ENCODE measurements at regions not wholly inside any gene's neighbourhood (a gene's known extent, or its start where the extent isn't known, plus 50 kb on each side); places are given as distances from the start of the nearest gene placed in this dataset.

DNA sequence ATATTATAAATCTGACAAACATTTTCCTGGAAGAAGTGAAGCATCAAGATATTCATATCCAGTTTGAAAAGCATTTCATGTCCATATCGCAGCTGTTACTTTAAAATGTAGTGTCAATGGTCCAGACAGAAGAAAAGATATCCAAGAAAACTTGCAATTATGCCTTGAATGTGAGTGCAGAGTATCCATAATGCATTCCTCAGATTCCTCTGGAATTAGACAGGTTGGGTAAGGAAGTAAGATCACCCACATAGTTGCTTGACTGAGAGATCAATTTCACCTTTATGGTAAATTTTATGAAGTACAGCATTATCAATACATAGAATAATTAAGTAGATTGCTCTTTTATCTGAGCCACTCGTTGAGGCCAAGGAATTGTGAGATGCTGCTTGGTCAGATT is 327.0 kb upstream of the SLITRK5 start:
- no peak for DNase-seq (ENCODE audit: low spot score)

DNA sequence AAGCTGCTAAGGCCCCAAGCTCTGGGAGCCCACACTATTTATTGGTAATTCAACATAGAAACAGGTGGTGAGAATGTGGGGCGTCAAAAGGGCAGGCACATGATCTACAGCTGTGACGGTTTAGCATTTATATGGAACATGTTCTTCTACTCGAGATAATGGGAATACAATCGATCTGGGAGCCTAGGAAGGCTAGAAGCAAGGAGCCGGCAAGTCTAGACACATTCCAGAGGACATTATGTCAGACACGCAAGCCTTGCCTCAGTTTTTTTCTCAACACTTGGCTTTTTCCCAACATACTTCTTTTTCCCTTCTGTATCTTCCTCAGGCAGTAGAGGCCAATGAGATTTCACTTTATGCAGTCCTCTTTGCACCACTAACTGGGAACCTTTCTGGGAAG is 315.7 kb upstream of the SLITRK5 start:
- no peak for DNase-seq (ENCODE audit: low spot score)

DNA sequence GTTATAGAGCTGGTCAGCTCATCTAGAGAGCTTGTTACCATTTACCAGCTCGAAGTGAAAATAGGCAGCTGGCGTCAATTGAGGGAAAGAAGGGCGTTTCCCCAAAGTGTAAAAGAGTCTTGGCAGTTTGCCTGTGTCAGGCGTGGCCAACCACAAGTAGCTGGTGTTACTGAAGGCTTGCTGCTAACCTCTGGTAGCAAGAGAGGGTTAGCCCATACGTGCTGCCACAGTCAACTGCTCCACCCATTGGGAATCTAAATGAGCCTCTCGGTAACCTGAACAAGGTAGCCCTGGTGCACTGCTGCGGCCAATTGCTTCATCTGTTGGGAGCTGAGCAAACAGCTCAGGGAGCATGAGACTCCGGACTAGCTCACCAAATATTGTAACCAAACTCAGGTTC is 314.9 kb upstream of the SLITRK5 start:
- no peak for DNase-seq (ENCODE audit: low spot score)

DNA sequence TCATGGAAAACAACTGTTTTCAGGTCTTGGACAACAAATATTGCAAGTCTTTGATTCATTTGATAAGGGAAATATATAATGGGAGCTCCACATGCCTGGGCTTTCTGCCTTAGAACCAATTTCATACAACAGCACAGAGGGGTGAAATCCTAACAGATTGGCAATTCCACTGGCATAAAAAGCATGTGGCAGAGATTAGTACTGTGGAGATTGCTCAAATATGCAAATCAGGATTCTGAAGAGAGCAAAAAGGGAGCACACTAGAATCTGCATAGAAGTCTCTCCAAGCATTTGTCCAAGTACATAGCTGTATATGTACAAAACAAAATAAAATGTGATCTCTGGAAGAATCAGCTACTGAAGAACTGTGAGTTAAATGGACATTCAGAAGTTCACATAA is 312.9 kb upstream of the SLITRK5 start:
- no peak for DNase-seq (ENCODE audit: low spot score)

DNA sequence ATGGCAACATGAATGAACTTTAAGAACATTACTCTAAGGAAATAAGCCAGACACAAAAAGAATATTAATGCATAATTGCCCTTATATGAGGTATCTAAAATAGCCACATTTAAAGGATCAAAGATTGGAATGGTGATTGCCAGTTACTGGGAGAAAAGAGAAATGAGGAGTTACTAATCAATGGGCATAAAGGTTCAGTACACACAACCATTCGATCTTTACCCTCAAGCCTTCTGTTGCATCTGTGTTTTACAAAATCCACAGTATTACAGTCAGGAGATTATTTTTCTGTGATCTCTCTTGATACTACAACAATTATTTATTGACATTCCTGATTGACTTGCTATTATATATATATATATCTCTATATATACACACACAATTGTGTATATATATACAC is 310.0 kb upstream of the SLITRK5 start:
- no peak for DNase-seq (ENCODE audit: low spot score)

DNA sequence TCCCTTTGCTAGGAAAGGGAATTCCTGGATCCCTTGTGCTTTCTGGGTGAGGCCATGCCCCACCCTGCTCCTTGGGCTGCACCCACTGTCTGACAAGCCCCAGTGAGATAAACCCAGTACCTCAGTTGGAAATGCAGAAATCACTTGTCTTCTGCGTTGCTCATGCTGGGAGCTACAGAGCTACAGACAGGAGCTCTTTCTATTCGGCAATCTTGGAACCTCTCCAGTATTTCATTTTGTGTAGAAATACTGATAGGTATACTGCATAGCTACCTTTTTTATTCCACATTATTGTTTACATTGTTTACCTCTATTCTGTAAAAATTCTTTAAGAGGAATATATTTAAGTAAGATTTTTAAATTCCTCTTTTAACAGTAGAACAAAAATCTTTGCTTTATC is 302.5 kb upstream of the SLITRK5 start:
- DNase-seq (ENCODE audit: low spot score) = no peak

DNA sequence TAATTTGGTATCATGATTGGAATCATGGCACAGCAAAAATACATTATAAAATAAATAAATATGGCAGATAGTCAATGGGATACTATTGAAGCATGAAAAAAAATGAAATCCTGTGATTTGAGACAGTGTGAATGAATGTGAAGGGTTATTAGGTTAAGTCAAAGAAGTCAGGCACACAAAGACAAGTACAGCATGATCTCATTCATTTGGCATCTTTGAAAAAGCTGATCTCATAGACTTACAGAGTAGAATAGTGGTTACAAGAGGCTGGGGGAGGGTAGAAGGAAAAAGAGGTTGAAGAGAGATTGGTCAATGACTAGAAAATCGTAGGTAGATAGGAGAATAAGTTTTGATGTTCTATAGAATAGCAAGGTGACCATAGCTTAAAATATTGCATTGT is 295.1 kb upstream of the SLITRK5 start:
- DNase-seq (ENCODE audit: low spot score) = no peak

DNA sequence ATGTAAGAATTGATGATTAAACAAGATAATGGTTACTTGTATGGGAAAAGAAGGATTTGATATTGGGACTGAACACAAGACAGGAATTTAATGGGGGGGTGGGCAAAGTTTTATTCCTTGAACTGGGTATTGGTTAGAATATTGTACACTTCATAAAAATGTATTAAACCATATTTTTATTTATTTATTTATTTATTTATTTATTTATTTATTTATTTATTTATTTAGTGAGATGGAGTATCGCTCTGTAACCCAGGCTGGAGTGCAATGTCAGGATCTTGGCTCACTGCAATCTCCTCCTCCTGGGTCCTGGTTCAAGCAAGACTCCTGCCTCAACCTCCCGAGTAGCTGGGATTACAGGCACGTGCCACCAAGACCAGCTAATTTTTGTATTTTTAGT is 287.1 kb upstream of the SLITRK5 start:
- DNase-seq (ENCODE audit: low spot score) = no peak

DNA sequence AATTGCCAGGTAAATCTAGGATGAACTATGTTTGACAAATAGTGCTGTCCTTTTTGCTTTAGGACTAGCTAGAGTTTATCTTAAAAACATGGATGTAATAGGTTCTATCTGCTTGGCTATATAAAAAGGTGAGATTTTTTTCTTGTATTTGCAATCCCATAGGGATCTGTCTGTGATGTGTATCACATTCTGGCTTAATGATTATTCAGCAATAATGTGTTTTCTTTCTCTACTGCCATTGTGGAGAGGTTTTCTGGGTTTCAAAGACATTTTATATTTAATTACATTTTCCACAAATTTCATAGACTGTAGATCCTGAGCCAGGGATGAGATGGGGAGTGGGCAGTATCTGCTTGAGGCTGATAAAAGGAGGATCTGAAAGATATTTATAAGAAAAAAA is 277.8 kb upstream of the SLITRK5 start:
- DNase-seq (ENCODE audit: low spot score) = no peak

DNA sequence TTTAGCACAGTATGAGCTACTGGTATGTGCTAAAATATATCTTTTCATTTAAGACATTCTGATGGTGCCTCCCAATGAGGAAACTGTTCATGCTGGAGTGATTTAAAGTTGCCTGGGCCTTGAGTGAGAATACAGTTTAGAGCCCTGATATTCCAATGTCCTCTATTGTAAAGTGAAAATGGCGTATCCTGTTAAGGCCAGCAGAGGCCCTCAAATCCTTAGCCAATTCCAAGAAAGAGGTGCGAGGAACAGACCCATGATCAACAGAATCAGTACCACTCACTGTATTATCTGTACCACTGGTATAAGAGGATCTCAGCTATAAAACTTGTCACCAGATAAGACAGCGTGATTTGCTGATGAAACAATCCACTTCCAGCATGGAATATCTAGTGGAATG is 273.1 kb upstream of the SLITRK5 start:
- DNase-seq (ENCODE audit: low spot score) = no peak

DNA sequence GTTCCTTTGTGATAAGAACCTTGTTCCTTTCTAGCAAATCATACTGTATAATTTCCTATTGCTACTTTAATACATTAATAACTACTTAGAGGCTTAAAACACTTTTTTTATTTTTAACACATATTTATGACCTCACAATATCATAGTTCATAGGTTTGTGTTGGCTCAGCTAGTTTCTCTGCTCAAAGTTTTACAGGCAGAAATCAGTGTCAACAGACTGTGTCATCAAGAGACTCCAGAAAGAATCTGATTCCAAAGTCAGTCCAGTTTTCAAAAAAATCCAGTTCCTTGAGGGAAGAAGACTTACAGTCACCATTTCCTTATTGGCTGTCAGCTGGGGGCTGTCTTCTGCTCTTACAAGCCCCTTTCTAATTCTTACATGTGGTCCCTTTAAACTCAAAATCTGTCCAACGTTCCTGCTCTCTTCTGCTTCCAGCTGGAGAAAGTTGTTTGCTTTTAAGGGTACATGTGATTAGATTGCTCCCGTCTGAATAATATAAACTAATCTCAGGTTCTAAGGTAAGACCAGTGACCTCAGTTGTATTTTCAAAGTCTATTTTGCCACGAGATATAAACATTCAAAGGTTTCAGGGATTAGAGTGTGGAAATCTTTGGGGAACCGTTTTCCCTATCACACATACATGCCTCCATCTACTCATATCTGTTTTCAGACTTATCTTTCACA is 267.3 kb upstream of the SLITRK5 start:
- DNase-seq (ENCODE audit: low spot score) = no peak

DNA sequence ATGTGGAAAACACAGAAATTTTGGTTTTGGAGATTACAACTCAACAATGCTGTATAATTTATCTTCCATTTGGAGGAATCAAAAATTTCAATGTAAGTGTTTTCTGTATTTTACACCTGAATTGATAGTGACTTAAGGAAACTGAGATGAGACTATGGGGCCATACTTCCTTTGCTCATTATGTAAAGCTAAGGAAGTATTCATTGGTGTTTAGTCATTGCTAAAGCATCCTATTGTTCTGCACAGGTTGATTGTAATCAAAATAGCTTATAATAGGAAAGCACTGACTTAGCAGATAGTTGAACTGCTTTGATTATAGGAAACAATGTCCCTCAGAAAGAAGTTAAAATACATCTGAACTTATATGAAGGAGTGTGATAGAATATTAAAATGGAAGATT is 244.4 kb upstream of the SLITRK5 start:
- DNase-seq (ENCODE audit: low spot score) = no peak

DNA sequence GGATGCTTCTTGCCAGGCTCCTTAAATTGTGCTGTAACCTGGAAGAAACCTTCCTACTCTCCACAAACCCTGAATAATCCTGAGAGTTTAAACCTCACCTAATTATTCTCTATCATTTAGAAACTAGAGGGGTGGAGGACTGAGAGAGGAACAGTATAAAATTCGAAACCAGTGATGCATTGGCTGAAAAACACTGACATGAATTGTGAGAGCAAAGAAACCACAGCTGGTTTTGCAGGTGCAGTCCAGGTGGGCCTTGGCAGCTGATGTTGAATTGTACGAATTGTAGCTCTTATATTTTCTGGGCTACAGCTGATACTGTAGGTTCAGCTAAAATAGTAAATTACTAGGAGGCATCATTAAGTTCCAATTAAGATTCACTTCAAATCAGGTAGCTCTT is 227.0 kb upstream of the SLITRK5 start:
- DNase-seq (ENCODE audit: low spot score) = no peak

DNA sequence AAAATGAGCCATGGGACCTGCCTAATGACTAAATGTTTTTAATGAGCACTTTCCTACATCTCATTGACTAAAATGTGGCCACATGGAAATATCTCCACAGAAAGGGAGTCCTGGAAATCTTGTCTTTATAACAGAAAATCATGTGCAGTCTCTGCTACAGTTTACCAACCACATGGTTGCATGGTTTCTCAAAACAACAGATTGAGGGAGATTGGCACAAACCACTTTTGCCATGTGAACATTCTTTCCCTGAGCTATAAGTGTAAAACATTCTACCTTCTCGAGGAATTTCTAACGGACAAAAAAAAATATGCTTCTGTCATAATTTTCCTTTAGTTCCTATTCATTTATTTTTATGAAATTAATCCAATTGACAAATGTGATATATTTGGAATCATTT is 218.9 kb upstream of the SLITRK5 start:
- DNase-seq (ENCODE audit: low spot score) = no peak

DNA sequence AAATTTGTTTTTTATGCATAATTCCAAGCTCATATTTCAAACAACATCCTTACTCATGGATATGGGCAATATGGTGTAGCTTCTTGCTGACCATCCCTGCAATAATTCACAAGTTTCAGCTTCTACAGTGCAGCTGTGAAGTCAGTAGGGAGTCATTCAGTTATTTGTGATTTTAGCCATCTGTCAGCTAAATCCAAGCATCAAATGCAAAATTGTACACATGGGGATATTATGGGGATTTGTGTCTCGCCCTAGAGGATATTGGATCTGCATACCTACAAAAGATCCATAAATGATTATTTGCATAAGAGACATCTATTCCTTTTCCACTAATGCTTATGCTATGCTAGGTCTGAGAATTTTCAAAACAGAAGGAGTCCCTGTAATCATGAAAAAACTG is 217.9 kb upstream of the SLITRK5 start:
- DNase-seq (ENCODE audit: low spot score) = no peak

DNA sequence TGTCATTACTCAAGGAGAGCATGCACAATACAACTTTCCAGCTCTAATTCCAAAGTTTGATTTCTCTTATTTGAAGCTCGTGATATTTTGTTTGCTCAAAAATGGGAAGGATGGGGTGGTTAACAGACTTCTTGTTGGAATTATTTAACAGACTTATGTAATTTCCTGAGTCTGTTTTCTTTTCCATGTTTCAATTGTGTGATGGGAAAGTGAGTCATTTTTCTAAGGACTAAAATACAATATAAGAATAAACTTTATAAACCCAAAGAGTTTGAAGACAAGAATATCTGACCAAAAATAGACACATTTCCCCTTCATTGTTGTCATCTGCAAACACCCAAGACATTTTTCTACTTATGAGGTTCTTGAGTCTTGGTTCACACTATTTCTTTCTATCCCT is 211.8 kb upstream of the SLITRK5 start:
- no peak for DNase-seq (ENCODE audit: low spot score)

DNA sequence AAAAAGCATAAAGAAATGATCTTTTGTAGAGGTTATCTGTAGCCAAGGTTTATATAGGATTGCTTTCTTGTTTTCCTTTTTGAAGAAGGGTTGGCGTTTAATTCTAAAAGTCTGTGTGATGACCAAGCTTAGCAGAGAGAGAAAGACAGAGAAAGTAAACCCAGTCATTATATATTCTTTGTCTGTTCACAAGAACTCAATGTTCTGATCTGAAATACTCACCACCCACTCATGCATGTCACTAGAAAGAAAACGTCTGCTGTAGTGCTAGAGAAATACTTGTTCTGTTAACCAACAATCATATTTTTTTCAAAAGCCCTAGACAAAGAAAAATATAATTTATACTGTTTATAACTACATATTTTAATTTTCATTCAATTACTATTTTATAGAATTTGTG is 173.7 kb upstream of the SLITRK5 start:
- no peak for DNase-seq (ENCODE audit: low spot score)

DNA sequence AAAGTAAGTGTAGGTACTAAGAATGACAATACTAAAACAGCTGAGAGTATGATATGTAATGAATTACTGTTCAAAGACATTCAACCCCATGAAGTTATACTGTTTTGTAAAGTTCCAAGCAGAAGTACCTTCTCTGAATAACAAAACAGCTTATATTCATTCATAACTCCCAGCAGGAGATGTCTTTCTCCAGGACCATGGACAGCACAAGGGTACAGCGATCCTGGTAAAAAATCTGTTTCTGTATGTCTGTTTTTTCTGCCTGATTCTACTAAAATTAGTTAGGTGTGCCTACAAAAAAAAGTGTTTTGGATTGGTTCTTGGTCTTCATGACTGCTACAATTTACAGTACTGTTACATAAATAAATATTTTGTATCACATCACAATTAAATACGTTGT is 172.5 kb upstream of the SLITRK5 start:
- no peak for DNase-seq (ENCODE audit: low spot score)

DNA sequence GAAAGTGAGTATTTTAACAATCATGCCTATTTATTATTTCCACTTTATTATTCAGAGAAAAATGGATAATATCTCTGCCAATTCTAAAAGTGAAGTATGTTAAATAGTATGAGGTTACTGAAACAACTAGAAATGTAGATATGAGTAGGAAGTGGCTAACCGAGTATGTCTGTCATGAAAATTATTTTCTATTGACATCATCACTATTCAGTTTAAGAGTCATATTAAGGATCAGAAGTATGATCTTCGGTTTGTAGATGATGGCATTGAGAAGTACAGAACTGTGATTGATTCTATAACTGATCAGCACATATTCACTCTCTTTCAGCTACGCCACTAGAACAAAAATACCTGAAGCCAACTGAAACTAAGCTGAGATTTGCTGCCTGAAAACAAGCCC is 146.4 kb upstream of the SLITRK5 start:
- DNase-seq (ENCODE audit: low spot score) = no peak

DNA sequence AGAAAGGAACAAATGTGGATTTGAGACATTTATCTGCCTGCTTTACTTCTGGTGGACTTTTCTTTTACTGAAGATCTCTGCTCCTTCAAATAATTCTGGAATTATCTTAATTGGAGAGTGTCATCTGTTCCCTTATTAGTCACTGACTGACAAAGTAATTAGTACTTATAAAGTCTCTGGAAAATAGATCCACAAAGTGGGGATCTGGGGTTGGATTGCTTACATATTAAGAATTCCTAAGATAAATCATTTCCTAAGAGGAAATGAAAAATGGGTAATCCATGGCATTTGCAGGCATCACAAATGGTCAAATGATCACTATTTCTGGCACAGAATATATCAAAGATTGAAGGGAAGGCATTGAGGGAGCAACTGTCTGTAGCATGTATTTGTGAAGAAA is 137.4 kb upstream of the SLITRK5 start:
- no peak for DNase-seq (ENCODE audit: low spot score)

DNA sequence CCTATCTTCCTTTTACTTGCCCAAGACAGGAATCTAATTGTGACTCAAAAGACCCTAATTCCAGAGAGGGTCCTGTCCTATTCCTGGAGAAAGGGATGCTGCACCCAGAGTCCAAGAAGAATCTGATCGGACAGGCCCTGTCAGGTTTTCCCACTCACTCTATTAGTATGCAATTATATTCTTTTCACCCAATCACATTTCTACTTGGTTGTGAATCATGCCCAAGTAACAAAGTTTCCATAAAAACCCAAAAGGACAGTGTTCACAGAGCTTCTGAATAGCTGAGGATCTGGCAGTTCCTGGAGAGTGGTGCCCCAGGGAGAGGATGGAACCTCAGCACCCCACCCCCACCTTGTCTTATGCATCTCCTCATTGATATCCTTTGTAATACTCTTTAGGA is 135.3 kb upstream of the SLITRK5 start:
- DNase-seq (ENCODE audit: low spot score) = no peak

DNA sequence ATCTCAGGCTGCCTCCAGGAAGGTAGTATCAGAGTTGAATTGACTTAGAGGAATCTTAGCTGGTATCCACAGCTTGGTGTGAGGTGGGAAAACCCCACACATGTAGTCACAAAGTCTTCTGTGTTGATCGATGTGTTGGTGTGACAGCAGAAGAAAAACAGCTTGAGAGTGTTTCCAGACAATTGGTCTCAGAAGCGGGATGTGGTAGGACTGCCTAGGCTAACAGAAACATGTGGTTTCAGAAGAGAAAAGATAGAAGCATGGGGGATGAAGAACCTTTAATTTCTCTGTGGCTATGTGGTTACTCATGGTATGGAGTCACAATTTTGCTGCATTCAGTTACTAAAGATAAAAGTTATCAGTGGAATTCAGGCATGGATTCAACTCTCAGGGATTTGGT is 134.7 kb upstream of the SLITRK5 start:
- DNase-seq (ENCODE audit: low spot score) = no peak

DNA sequence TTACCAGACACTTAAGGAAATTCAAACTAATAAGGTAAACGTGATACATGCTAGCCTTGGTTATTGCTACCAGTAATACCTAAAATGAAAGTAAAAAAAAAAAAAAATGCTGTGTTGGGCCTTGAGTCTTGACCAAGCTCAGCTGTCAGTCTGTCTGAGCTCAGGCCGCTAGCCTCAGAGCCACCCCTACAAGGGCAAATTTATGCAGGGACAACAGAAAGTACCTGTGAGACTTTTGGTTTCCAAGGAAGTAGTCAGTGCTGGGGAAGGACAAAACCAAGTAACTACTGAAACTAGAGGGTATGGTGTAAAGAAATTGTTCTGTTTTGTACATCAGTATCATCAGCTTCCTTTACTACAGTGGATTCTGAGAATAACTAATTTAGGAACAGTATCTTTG is 134.3 kb upstream of the SLITRK5 start:
- no peak for DNase-seq (ENCODE audit: low spot score)

DNA sequence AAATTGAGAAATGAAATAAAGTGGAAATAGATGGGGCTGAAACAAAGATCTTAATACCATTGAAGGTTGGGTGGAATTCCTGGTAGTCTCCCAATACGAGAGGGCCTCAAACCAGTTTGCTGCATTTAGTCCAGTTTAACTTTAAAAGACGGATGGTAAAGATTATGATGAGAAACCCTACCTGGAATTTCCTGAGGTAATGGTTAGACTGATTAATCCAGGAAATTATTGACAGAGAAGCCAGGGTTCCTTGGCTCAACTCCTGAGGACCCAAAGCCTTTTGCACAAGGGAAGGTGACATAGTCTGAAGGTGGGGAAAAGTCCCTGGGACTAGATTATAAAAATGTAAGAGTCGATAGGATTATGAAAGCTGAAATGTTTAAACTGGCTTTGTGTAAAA is 133.2 kb upstream of the SLITRK5 start:
- DNase-seq (ENCODE audit: low spot score) = no peak

Data from AG08395 (cell line).